ENCODE measurements at regions not wholly inside any gene's neighbourhood (a gene's known extent, or its start where the extent isn't known, plus 50 kb on each side); places are given as distances from the start of the nearest gene placed in this dataset.

GRCh38 chr3:164521139-164521538 lies 557.2 kb downstream of the SI start:
- TF ChIP-seq TP53 (CRISPR knock-in tag; IDR thresholded peaks at IDR 0.05) = no peak
- TF ChIP-seq CTCF (IDR thresholded peaks at IDR 0.05) = no peak
- TF ChIP-seq NFE2L2 (conservative IDR thresholded peaks at IDR 0.05; ENCODE audit: low read length) = no peak
- no peak for TF ChIP-seq EP300 (IDR thresholded peaks at IDR 0.05)

Data from A549 (cell line).